DOHH2 (cell line): ENCODE measurements at regions not wholly inside any gene's neighbourhood (a gene's known extent, or its start where the extent isn't known, plus 50 kb on each side); places are given as distances from the start of the nearest gene placed in this dataset.

Source experiments
- EZH2phosphoT487 ChIP-seq: fragments of 200-600 bp; sonication (generic); IDR thresholded peaks from 2 replicates; pipeline ENCODE4 v1.6.1; 2017; ENCODE audit warnings: borderline replicate concordance, mild to moderate bottlenecking, antibody characterized with exemption, low read length, moderate library complexity, mixed read lengths
- TF ChIP-seq, protein P1 (sequence below): fragments of 200-600 bp; sonication (generic); IDR thresholded peaks from one replicate; pipeline ENCODE4 v1.5.1; 2014; ENCODE audit warnings: antibody characterized with exemption, mild to moderate bottlenecking, low read depth, low read length; ENCODE audit not compliant: poor library complexity, severe bottlenecking

DNA sequence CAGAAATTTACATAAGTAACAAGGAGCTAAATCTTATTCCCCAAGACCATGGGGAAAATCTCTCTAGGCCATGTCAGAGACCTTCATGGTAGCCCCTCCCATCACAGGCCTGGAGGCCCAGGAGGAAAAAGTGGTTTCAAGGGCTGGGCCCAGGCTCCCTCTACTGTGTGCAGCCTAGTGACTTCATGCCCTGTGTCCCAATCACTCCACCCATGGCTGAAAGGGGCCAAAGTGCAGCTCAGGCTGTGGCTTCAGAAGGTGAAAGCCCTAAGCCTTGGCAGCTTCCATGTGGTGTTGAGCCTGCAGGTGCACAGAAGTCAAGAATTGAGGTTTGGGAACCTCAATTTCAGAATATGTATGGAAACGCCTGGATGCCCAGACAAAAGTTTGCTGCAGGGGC, 1612.7 kb upstream of the SLC39A10 start:
- TF ChIP-seq, protein P1, sequence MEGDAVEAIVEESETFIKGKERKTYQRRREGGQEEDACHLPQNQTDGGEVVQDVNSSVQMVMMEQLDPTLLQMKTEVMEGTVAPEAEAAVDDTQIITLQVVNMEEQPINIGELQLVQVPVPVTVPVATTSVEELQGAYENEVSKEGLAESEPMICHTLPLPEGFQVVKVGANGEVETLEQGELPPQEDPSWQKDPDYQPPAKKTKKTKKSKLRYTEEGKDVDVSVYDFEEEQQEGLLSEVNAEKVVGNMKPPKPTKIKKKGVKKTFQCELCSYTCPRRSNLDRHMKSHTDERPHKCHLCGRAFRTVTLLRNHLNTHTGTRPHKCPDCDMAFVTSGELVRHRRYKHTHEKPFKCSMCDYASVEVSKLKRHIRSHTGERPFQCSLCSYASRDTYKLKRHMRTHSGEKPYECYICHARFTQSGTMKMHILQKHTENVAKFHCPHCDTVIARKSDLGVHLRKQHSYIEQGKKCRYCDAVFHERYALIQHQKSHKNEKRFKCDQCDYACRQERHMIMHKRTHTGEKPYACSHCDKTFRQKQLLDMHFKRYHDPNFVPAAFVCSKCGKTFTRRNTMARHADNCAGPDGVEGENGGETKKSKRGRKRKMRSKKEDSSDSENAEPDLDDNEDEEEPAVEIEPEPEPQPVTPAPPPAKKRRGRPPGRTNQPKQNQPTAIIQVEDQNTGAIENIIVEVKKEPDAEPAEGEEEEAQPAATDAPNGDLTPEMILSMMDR, result no peak
- TF ChIP-seq EZH2phosphoT487, result no peak
